Suppressor macrophage treated with lipopolysaccharide for 1 hour (primary cell): ENCODE measurements at regions not wholly inside any gene's neighbourhood (a gene's known extent, or its start where the extent isn't known, plus 50 kb on each side); places are given as distances from the start of the nearest gene placed in this dataset.

Experiments
- DNase-seq, 3 donors: peaks; one replicate each; pipeline ENCODE4 v3.0.0-alpha.2; 2020 to 2022

GRCh38 chr2:151197184-151198108 is 64.2 kb downstream of the RBM43 start:
- DNase-seq, result peak in 1 of 3 donors; percentile 26

- no peak for DNase-seq
Measured at GRCh38 chr2:151193576-151193975, 68.1 kb downstream of the RBM43 start.

GRCh38 chr2:151192681-151193080 is 69.0 kb downstream of the RBM43 start:
- DNase-seq, result no peak

- DNase-seq, result no peak
Measured at GRCh38 chr2:151191001-151191400, 70.7 kb downstream of the RBM43 start.

GRCh38 chr2:151189125-151189524 is 72.5 kb downstream of the RBM43 start:
- DNase-seq, result no peak

- DNase-seq, result no peak
Measured at GRCh38 chr2:151186011-151186410, 75.7 kb downstream of the RBM43 start.

- DNase-seq, result no peak
Measured at GRCh38 chr2:151182899-151183809, 78.5 kb downstream of the RBM43 start.

GRCh38 chr2:151182396-151182795 is 79.3 kb downstream of the RBM43 start:
- DNase-seq, result no peak

- no peak for DNase-seq
Measured at GRCh38 chr2:151181524-151181923, 80.1 kb downstream of the RBM43 start.

GRCh38 chr2:151180123-151180522 is 81.5 kb downstream of the RBM43 start:
- DNase-seq, result no peak

- DNase-seq, result no peak
Measured at GRCh38 chr2:151178207-151178606, 83.5 kb downstream of the RBM43 start.

GRCh38 chr2:151177756-151178155 is 83.9 kb downstream of the RBM43 start:
- DNase-seq, result peak in 1 of 3 donors; percentile 5

- DNase-seq, result peak in 1 of 3 donors; percentile 17
Measured at GRCh38 chr2:151176661-151177060, 85.0 kb downstream of the RBM43 start.

GRCh38 chr2:151175864-151176263 is 85.8 kb downstream of the RBM43 start:
- no peak for DNase-seq

- DNase-seq, result peak in 1 of 3 donors; percentile 8
Measured at GRCh38 chr2:151174127-151174526, 87.5 kb downstream of the RBM43 start.

GRCh38 chr2:151171186-151171585 is 90.5 kb downstream of the RBM43 start:
- no peak for DNase-seq

- no peak for DNase-seq
Measured at GRCh38 chr2:151166410-151166809, 95.3 kb downstream of the RBM43 start.

- DNase-seq, result no peak
Measured at GRCh38 chr2:151165105-151165684, 96.5 kb downstream of the RBM43 start.

- peak in 2 of 3 donors; percentile 3 to 15 for DNase-seq
Measured at GRCh38 chr2:151161821-151162551, 99.7 kb downstream of the RBM43 start.

- DNase-seq, result no peak
Measured at GRCh38 chr2:151159109-151159662, 102.5 kb downstream of the RBM43 start.

- peak; percentile 20 to 42 (median 31) for DNase-seq
Measured at GRCh38 chr2:151157000-151157735, 104.5 kb downstream of the RBM43 start.
